SU-DHL-6 (cell line): ENCODE measurements at regions not wholly inside any gene's neighbourhood (a gene's known extent, or its start where the extent isn't known, plus 50 kb on each side); places are given as distances from the start of the nearest gene placed in this dataset.

Experiments
- EZH2phosphoT487 ChIP-seq: fragments of 200-600 bp; sonication (generic), shearing (Covaris generic); conservative IDR thresholded peaks from 2 replicates; pipeline ENCODE4 v1.6.1; 2018; ENCODE audit warnings: mild to moderate bottlenecking, antibody characterized with exemption, low read length, moderate library complexity, mixed read lengths
- TF ChIP-seq, protein P1 (sequence below): fragments of 200-600 bp; sonication (generic); IDR thresholded peaks from one replicate; pipeline ENCODE4 v1.5.1; 2017; ENCODE audit warnings: antibody characterized with exemption, mild to moderate bottlenecking, low read length, moderate library complexity; ENCODE audit not compliant: insufficient read depth, poor library complexity, severe bottlenecking

- TF ChIP-seq, protein P1, sequence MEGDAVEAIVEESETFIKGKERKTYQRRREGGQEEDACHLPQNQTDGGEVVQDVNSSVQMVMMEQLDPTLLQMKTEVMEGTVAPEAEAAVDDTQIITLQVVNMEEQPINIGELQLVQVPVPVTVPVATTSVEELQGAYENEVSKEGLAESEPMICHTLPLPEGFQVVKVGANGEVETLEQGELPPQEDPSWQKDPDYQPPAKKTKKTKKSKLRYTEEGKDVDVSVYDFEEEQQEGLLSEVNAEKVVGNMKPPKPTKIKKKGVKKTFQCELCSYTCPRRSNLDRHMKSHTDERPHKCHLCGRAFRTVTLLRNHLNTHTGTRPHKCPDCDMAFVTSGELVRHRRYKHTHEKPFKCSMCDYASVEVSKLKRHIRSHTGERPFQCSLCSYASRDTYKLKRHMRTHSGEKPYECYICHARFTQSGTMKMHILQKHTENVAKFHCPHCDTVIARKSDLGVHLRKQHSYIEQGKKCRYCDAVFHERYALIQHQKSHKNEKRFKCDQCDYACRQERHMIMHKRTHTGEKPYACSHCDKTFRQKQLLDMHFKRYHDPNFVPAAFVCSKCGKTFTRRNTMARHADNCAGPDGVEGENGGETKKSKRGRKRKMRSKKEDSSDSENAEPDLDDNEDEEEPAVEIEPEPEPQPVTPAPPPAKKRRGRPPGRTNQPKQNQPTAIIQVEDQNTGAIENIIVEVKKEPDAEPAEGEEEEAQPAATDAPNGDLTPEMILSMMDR, result no peak
- TF ChIP-seq EZH2phosphoT487, result no peak
These were observed 189.3 kb downstream of the KLF5 start for GRCh38 chr13:73248154-73248553.
